ENCODE measurements at regions not wholly inside any gene's neighbourhood (a gene's known extent, or its start where the extent isn't known, plus 50 kb on each side); places are given as distances from the start of the nearest gene placed in this dataset.

DNA sequence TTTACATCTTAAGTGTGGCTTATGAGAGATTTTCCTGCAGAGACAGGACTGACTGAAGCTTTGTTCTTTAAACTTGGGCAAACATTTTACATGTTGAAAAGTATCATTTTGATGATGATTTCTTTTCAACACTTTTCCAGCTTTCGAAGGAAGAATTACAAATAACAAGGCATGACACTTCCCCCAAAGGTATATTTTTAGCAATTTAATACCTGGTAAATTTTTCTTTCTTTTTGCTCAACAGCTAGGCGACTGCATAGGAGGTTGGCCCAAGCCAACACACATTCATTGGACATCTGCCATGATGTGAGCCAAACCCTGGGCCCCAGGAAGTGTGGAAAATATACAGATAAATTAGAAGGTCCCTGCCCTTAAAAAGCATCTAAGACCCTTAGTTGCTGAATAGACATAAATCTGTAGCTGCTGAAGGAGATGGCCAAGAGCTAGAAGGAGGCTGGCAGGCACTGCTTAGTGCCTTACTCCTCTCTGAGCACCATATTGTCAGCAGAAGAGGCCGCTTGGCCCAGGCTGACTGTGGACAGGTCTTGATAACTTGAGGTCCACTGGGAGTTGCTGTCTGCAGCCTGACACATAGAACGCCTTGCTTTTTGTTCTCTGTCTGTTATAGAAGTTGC, 53.3 kb upstream of the CD44 start:
- ATAC-seq (ENCODE audit: insufficient number of reproducible peaks, low FRiP score, low read depth) (no peak), DNase-seq (ENCODE audit: low spot score) (no peak)
- H3K27me3 ChIP-seq (replicated peaks; ENCODE audit: insufficient read depth) = no peaks in the 10 kb centered on the region
- no peak overlapping the region for H3K4me3 ChIP-seq
- H3K4me1 ChIP-seq (ENCODE audit: control insufficient read depth in 1 of 2, low read depth in 2 of 2) = peaks cover 42 to 77% of the 10 kb centered on the region in 2 donors
- H3K9me3 ChIP-seq = no peaks in the 10 kb centered on the region
- TF ChIP-seq, protein P1, sequence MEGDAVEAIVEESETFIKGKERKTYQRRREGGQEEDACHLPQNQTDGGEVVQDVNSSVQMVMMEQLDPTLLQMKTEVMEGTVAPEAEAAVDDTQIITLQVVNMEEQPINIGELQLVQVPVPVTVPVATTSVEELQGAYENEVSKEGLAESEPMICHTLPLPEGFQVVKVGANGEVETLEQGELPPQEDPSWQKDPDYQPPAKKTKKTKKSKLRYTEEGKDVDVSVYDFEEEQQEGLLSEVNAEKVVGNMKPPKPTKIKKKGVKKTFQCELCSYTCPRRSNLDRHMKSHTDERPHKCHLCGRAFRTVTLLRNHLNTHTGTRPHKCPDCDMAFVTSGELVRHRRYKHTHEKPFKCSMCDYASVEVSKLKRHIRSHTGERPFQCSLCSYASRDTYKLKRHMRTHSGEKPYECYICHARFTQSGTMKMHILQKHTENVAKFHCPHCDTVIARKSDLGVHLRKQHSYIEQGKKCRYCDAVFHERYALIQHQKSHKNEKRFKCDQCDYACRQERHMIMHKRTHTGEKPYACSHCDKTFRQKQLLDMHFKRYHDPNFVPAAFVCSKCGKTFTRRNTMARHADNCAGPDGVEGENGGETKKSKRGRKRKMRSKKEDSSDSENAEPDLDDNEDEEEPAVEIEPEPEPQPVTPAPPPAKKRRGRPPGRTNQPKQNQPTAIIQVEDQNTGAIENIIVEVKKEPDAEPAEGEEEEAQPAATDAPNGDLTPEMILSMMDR (IDR thresholded peaks at IDR 0.05) = no peak
- H3K36me3 ChIP-seq = no peaks in the 10 kb centered on the region
- H3K27ac ChIP-seq = peak overlapping the region in 1 of 2 donors; percentile 20

DNA sequence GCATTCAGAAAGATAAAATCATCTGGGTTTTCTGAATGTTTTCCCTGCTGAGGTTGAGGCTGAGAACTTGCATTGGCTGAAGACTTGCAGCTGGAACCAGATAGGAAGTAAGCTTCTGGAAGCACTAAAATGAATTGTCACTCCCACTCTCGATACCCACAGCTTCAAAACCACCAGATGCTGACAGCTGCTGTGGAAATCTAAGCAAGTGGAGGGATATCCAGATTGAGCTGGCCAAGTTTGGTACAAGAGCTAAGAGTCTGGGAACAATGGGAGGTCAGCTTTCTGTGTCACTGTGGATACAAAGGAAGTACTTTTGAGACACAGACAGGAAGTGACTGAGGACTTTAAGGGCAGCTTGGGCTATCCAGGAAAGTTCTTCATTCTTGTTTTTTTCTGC, 51.3 kb upstream of the CD44 start:
- Histone ChIP-seq H3K4me1 (ENCODE audit: control insufficient read depth in 1 of 2, low read depth in 2 of 2) (peaks cover 35 to 67% of the 10 kb centered on the region in 2 donors), H3K9me3 (no peaks in the 10 kb centered on the region), H3K4me3 (no peak overlapping the region), H3K36me3 (no peaks in the 10 kb centered on the region), H3K27me3 (replicated peaks; ENCODE audit: insufficient read depth) (no peaks in the 10 kb centered on the region), H3K27ac (peak overlapping the region; percentile 52 to 56)
- ATAC-seq (ENCODE audit: insufficient number of reproducible peaks, low FRiP score, low read depth) (no peak), DNase-seq (ENCODE audit: low spot score) (no peak)
- TF ChIP-seq, protein P1 (IDR thresholded peaks at IDR 0.05) = no peak

DNA sequence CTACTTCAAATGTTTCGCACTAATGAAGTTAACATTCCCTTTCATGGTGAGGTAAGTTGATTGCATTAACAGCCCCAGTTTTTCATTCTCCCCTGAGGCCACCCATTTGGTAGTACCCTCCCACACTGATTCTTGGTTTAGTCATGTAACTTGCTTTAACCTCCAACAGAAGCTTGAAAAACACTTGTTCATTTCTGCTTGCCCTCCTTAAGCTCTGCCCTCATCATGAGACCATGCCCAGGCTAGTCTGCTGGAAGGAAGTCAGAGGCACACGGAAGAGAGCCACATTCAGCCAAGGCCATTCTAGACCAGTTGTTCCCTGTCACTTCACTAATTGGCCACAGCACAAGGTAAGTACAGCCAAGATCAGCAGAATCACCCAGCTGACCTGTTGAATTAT, 50.7 kb upstream of the CD44 start:
- DNase-seq (ENCODE audit: low spot score) = no peak
- Histone ChIP-seq H3K4me3 (no peak overlapping the region), H3K36me3 (no peaks in the 10 kb centered on the region), H3K9me3 (no peaks in the 10 kb centered on the region), H3K27ac (peak overlapping the region; percentile 52 to 56), H3K27me3 (replicated peaks; ENCODE audit: insufficient read depth) (no peaks in the 10 kb centered on the region), H3K4me1 (ENCODE audit: control insufficient read depth in 1 of 2, low read depth in 2 of 2) (peaks cover 29 to 61% of the 10 kb centered on the region in 2 donors)
- TF ChIP-seq, protein P1 (IDR thresholded peaks at IDR 0.05) = no peak
- peak; percentile 30 for ATAC-seq (ENCODE audit: insufficient number of reproducible peaks, low FRiP score, low read depth)

DNA sequence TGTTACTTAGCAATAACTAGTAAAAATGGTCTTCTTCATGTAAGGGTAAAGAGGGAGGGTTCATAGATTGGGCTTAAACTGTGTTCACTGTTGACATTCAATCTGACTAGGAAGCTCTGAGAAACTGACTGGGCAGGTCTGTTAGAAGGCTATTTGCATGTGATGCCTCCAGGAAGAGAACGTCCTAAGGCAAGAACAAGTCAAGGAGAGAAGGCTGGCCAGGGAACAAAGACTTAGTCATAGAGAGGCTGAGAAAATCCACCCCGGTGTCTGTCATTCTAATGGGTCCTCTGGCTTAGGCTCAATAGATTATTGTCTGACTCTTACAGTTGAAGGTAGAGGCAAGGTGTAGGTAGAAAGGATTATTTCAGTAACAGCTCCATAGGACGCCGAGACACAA, 50.3 kb upstream of the CD44 start:
- Histone ChIP-seq H3K4me1 (ENCODE audit: control insufficient read depth in 1 of 2, low read depth in 2 of 2) (peaks cover 28 to 56% of the 10 kb centered on the region in 2 donors), H3K9me3 (no peaks in the 10 kb centered on the region), H3K36me3 (no peaks in the 10 kb centered on the region), H3K27ac (peak overlapping the region; percentile 52 to 56), H3K4me3 (no peak overlapping the region), H3K27me3 (replicated peaks; ENCODE audit: insufficient read depth) (no peaks in the 10 kb centered on the region)
- TF ChIP-seq, protein P1 (IDR thresholded peaks at IDR 0.05) = no peak
- DNase-seq (ENCODE audit: low spot score) (no peak), ATAC-seq (ENCODE audit: insufficient number of reproducible peaks, low FRiP score, low read depth) (peak; percentile 15)

Measured in thoracic aorta (tissue), 2 donors.